ENCODE measurements at regions not wholly inside any gene's neighbourhood (a gene's known extent, or its start where the extent isn't known, plus 50 kb on each side); places are given as distances from the start of the nearest gene placed in this dataset.

DNA sequence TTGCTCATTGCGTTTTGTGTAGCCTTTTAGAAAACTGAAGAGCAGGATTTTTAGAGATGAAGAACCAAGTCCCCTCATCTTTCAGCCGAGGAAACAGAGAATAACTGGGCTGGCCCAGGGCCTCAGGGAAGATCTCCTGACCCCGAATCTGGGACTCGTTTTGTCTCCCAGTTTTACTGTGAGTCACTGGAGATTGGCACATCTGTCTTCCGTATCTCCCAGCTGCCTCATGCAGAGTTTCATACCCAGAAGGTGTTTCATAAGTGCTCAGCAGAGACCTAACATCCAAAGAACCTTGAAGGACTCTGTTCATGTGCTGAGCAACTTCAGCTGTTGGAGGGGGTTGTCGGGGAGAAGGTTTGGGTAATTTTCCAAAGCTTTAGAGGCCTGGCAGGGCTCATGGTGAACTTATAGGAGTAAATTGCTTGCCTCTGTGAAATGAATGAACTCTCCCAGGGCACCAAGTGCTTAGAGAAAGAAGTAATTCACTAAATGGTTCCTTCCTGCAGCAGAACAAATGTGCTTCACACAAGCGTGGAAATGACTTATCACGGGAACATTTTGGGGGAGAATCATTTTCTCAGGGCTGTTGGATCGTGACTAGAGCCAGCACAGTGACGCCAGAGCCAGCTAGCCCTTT is 121.4 kb downstream of the FAM43A start:
- DNase-seq, result no peak

DNA sequence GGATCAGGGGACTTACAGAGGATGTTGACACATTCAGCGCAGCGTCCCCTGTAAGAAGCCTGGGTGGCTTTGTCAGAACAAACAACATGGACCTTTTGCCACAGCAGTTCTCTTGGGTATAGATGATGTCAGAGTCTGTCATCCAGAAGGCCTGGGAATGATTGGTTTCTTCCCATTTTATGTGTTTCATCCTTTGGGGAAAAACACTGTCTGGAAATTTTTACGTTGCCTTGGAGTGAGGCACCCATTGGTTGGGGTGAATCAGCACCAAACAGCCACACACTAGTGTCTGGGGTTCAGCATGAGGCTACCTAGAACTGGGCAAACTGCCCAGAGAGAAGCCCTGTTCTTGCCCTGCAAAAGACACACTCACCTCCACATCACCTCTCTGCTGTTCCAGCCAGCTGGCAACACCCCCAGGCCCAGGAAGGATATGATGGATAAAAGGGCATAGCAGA is 123.0 kb downstream of the FAM43A start:
- DNase-seq, result no peak

DNA sequence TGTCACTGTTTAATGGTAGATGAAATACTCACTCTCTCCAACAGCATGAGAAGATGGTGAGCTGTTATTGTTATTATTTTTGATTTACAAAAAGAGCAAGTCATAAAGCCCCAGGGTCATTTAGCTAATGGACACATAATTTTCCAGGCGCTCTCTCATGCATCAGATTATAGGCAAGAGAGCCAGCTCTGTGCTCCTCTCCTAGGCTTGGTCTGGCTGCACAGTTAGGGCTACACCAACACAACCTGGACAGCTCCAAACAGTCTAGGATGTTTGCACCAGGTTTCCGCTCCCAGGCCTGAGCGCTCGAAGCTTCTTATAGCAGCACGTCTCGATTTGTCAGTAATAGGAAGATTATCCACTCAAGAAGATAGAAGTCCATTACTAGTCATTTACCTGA is 123.7 kb downstream of the FAM43A start:
- no peak for DNase-seq

DNA sequence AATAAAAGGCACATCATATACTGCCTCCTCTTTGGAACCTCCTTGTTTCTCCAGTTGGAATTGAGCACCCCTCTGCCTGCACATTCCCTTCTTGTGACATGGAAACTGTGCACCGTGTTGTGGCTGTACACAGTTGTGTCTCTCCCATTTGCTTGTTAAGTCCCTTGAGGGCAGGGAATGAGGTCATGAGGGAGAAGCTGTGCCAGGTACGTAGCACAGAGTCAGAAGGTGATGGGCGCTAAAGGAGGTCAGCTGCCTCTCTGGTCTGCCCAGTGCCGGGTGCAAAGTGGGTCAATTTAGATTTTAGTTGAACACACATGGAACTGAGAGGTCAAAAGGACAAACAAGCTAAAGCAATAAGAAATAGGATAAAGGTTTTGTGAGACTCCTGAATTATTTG is 124.4 kb downstream of the FAM43A start:
- DNase-seq, result no peak

DNA sequence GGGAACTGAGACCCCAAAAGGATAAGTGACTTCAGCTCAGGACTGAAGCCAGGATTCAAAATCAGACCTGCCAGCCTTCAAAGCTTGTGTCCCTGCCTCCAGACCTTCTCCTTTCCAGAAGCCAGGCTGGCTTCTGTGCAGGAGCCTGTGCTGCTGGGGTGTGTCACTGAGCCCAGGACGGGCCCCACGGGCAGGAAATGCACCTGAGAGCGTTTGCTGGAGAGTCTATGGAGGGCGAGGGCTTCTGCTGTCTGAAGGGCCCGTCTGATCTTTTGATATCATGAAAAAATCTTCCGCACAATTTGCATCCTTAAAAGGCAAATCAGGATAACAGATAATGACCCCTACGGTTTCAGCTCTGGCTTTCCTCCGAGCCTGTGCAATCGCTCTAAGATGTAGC is 125.4 kb downstream of the FAM43A start:
- no peak for DNase-seq

DNA sequence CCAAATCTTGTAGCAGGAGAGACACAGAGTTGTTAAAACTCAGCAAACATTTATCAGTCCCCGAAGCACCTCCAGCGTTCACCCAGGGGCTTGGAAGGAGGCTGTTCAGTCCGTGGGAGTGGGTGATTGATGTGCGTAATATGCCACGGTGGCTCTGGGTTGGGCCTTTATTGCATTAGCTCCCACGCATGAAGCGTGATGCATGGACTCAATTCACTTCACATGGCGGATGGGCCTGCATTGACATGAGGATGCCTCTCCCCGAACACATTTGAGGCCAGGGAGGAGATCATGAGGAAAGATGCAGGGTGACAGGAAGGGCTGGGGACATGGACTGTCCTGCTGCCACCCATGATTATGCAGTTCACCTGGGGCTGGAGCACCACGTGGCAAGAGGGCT is 126.5 kb downstream of the FAM43A start:
- no peak for DNase-seq

DNA sequence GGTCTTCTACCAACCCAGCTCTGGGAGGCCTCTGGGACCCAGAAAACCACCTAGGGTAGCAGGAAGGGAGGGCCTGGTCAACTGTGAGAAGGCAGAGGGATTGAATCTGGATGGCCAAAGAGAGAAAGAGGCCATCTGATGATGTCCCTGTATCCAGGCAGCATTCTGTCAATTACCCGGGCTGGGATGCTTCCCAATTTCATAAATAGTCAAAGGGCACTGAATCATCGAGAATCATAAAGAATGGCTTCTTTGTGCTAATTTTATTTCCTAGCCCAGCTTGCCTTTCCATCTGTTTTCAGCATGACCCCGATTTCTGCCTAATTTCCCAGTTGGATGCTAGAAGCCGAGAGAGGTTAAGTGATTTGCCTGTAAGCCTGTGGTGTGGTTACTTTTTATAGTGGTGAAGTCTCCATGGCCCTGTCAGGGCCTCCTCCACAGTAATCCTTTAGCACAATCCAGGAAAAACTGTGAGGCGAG is 129.2 kb downstream of the FAM43A start:
- no peak for DNase-seq

DNA sequence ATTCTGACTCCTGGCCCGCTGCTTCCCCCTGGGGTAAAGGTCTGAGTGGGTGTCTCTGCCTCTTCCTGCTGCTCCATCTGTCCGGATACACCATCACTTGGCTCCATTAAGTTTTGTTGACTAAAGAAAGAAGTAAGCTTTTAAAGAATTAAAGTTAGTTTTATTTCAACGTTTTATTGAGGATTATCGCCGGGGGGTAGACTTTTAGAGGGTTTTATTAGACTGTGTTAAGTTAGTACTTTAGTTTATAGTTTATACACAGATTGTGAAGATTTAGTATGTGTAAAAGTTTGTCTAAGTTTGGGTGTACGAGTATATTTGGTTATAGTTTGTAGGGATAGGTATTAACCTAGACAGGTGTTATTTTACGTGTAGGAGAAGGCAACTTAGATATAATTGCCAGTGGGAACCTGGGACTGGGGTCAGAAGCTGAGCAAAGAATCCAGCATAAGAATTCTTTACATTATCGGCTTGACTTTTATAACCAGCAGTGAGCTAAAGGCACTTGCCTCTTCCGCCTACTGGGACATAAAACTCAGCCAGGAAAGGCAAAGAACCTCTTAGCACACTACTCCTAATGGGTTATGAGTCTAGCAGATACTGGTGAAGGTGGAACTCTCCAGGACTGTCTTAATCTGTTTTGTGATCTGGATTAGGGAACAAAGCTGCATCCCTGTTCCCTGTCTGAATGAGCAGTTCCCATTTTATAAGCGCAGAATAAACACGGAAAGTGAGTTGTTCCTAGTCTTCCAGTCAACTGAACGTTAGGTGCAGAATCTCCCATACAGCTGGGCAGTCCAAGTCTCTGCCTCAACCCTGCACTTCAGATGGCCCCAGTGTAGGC is 131.3 kb downstream of the FAM43A start:
- no peak for DNase-seq

DNA sequence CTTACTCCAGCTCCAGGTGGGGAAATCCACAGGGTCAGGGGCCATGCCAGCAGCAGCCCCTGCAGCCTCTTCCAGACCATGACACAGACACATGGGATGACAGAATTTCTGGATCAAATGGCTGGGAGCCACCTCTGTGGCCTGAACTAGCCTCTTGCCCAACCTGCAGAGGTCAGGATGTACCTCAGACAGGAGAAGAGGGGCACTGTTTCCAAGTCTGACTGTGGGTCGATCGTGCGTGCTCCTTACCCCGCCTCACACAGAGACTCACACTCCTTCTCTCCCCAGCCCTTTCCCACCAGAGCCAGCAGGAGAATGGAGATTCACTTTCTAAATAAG is 131.9 kb downstream of the FAM43A start:
- no peak for DNase-seq

DNA sequence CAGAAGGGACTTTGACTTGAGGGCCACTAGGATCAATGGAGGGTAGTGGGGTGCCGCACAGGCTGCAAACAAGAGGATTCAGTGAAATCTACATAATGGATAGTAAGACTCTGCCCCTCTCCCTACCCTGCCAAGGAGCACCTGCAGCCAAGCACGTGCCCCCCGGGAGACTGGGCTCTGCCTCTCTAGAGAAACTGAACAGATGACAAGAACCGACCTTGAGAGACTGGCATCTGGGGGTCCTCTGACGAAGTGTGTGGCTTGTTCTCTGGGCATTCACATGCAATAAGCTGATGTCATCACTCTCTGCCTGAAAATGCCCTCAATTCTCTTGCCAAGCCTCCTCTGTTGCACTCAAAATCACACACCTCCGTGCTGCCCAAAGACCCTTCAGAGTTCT is 132.3 kb downstream of the FAM43A start:
- no peak for DNase-seq

DNA sequence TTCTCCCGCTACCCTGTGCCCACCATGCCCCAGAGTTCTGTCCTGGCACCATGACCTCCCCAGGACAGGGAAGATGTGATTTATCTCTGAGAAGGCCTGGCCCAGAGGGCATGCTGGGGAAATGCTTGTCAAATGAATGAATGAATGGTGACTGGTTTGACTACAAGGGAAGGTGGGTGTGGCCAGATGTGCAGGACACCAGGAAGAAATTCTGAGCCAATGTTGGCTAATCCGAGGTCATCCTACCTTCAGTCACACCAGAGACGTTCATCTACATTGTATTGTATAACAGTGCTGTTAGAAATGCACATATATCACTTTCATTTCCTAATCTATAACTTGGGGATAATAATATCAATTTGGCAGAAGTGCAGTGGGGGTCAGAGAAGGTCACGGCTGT is 138.4 kb downstream of the FAM43A start:
- no peak for DNase-seq

DNA sequence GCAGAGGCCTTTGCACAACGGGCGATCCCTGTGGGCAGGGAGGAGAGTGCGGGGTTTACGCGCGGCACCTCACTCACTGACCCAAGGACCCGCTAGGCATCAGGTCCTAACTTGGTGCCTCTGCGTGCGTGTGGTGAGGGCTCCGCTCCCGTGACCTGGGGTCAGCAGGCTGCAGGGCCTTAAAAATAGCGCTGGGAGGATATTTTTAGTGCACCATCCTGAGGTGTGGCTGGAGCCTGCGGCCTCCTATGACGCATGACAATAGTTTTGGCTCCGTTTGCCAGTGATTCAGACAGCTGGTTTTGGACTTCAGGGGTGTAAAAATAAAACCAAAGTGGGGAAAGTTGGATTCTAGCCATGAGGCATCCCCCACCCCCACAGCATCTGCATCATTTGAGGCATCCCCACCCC is 139.0 kb downstream of the FAM43A start:
- no peak for DNase-seq

DNA sequence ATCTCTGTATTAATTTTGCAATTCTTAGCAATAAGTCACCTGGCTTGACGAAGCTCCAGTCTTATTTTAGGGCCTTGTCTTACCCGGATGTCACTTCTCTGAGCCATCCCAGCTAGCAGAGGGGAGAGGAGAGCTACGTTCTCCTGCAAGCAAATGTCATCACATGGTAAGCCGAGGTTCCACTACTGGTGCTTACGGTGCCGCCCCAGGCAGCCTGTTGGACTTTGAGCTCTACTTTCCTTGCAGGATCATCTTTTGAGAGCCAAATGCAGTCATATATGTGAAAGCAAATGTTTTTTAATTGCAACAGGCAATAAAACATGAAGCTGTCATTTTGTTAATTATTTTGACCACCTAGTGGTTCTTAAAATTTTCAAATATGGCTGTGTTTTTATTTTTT is 140.9 kb downstream of the FAM43A start:
- DNase-seq, result no peak

DNA sequence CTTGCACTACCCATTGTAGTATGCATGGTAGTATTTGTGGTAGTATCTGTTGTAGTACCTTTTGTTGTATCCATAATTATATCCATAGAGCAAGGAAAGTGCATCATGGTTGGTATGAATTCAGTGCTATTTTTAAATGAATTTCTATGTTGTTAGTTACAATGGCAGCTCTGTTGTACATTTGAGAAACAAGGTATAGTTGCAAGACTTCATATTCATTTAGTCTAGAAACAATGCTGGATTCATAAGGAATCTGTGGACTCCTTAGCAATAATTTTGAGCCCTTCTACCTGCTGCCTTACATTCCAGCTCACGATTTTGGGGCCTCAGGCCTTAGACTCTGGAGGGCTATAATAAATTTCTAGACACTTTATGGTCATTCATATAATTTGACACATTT is 141.8 kb downstream of the FAM43A start:
- DNase-seq, result no peak

DNA sequence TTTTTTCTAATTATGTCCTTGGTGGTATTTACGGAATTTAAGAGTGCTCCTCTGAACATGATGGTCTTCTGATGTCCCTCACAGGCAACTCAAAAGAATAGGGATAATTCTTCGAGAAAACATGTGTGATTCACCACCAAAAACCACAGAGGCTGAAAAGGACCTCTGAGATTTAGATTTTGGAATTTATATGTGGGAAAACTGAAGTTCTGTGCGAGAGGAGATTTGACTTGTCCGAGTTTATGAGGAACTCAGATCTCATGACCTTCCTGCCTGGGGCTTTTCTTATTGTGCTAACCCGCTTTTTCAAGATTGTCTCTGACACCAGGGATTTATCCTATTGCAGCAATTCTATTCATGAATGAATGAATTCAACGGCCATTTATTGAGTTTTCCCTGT is 142.4 kb downstream of the FAM43A start:
- no peak for DNase-seq

DNA sequence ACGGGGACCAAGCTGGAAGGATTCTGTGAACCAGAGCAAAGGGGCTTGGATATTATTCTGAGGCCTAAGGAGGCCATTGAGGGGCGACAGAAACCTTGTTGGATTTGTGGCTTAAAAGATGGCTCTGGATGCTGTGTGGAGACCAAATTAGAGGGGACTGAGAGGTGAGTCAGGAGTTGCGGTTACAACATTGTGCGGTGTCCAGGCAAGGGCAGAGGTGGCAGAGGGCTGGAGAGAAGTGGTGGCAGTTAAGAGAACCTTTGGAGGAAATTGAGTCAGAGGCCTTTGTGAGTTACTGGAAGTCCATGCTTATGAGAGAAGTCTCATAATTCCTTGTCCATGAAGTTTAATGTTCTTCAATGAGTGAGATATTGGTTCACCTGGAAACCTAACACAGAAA is 143.2 kb downstream of the FAM43A start:
- no peak for DNase-seq

DNA sequence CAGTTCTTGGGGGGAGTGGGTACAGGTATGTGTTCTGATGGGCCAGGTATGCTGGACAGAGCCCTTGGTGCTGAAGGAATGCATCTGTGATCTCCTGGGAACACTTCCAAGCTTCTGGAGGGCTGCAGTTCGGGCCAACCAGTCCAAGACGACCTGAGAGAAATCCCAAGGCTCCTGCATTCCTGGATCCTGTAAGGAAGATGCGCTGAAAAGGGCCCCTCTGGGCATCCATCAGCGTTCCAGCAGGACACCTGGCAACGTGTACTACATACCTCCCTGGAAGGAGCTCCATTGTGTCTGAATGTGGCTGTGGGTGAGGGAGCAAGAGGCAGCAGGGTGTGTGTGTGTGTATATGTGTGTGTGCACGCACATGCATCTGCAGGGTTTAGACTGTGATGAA is 144.7 kb downstream of the FAM43A start:
- DNase-seq, result no peak

DNA sequence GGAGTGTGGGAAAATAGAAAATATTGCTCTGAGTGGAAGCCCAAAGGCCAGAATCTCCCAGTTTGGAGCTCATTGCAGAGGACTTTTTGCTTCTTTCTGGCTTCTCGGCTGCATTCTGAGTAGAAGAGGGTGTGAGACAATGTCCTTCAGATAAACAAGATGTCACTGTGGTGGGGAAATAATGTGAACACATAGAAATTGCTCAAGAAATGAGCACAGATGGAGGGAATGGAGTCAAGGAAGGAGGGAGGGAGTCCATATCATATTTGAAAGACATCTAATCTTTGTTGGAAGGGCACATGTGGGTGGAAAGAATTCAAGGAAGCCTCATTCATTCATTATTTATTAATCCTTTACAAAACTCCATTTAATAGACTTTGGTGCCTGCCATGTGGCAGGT is 145.3 kb downstream of the FAM43A start:
- DNase-seq, result no peak

DNA sequence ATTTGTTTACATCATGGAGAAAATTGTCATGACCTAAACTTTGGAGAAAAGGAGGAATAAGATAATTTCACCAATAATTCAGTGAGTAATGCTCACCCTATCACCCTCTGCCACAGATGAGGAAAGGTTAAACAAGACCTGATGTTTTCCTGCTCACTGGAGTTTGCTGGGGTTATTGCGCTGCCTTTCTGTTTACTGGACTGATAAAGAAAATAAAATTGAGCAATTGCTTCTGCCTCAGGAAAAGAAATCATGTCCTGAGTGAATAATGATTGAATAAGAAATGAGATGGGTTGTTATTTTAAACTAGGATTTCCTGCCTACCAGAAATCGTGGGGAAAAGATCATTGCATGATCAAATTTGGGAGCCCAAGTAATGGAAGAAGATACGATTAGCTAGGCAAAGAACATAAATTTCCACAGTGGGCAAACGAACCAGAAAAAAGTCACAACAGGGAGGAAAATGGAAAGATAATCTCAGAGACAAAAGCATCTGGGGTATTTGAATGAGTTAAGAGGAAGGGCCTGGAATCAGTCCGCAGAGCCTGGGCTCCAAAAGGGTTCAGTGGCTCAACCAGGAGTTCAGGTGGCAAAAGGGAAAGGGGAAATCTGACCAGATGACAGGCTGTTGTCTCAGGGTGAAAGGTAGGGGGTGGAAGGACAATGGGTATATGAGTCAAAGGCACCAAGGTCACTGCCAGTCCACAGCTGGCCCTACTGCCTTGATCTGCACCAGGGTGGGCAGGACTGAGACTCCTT is 146.8 kb downstream of the FAM43A start:
- DNase-seq, result no peak

DNA sequence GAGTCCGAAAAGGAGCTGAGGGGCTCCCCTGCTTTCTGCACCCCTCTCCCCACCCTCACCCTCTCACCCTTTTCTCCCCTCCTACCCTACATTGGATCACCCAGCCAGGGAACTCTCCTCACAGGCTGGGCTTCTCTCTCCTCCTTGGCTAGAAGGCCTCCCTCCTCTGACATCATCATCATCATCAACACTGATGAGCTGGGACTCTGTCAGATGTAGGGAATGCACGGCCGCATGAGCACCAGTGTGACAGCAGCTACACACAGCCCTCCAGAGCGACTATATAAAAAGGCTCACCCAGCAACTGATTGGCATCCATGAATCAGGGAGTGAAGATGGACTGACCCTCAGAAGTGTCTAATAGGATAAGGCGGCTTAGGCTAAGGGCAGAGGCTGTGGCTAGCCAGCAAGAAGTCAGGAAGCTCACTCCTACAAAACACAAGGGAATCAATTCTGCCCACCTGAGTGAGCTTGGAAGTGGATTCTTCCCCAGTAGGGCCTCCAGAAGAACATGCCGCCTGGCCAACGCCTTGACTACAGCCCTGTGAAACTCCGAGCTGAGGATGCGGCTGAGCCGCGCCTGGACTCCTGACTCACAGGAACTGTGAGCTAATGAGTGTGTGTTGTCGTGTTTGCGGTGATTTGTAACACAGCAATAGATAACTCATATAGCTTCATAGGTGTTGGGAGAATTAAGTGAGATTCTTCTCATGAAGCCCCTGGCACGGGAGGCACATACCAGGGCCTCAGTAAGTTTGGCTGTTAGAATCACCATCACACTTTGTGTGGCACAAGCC is 147.6 kb downstream of the FAM43A start:
- DNase-seq, result no peak

DNA sequence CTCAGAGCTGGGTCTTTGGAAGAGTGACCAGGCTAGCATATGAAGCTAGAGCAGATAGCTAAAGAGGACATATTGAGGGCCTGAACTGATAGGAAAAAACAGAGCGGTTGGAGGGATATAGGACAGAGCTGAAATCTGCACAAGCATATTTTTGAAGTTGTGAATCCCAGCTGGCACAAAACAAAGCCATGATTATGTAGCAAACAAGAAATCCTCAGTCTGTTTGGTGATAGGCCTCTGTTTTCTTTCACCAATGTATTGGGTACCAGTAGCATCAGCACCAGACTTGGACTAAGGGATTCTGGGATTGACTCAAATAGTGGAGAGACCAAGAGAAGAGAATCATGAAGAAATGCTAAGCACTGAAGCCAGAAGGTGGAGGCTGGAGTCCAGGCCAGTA is 151.0 kb downstream of the FAM43A start:
- no peak for DNase-seq

DNA sequence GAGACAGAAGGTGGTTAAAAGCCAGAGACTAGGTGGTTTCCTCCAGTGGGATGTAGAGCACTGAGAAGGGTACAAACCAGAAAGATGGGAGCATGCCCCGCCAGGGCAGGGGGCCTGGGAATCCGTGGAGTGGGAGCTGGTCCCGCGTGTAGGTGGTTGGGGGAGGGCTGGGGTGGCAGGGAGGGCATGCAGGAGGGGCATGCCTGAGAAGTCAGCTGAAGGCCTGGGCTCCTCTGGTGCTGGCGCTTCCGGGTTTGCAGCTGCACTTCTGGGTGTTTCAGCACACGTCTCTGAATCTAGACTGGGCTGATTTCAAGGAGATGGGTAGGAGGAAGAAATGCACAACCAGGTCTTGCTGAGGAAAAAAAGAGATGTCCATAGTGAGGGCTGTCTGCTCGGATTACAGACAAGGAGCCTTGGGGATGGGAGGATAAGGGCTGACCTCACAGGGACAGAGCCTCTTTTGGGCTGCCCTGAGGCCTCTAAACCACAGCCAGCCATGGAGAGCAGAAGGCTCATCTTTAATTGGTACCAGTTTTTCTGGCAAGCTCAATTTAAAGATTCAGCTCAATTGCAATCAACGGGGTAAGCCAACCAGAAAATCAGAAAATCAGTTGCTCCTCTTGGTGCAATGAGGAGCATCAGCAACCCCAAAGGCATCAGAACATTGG is 151.9 kb downstream of the FAM43A start:
- DNase-seq, result no peak

DNA sequence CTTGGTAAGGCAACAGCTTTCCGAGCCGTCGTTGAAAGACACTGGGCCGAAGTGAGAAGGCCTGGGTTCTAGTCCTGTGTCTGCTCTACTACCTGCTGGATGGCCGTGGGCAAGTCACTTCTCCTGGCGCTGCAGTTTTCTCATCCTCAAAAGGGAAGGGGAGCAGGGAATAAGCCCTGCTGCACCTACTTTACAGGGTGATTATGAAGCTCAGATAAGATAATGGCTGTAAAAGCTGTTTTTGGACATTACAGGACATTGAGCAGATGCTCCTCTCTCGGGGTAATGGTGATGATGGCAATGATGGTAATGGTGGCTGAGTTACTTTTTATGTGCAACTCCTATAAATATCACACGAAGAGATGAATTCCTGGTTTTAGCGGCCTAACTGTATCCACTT is 152.6 kb downstream of the FAM43A start:
- no peak for DNase-seq

Measured in activated CD4-positive, CD25-positive, alpha-beta regulatory T cell treated with anti-CD3 and anti-CD28 coated beads, Interleukin-2, amount 50 U/mL, for 72 hours (primary cell).